ENCODE measurements at regions not wholly inside any gene's neighbourhood (a gene's known extent, or its start where the extent isn't known, plus 50 kb on each side); places are given as distances from the start of the nearest gene placed in this dataset.

DNA sequence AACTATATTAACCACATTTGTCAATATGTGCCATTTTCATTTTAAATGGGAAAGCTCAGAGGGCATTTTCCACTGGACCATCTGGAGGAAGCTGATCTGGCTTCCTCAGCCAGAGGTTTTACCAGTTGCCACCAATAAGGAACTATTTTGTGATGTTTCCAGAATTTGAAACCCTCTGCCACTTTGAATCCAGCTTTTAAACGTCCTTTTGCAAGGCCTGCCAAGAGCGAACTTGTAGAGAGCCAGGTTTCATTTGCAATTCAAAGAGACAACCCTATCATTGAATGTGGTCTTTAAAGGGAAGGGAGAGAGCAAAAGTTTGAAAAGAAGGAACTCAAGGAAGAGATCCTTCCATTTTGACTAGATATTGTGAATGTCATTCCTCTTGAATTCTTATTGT is 123.3 kb upstream of the CHL1 start:
- intact Hi-C loops (cut with DNase I) = no loop called here
- DNase-seq (ENCODE audit: low spot score) = no peak

DNA sequence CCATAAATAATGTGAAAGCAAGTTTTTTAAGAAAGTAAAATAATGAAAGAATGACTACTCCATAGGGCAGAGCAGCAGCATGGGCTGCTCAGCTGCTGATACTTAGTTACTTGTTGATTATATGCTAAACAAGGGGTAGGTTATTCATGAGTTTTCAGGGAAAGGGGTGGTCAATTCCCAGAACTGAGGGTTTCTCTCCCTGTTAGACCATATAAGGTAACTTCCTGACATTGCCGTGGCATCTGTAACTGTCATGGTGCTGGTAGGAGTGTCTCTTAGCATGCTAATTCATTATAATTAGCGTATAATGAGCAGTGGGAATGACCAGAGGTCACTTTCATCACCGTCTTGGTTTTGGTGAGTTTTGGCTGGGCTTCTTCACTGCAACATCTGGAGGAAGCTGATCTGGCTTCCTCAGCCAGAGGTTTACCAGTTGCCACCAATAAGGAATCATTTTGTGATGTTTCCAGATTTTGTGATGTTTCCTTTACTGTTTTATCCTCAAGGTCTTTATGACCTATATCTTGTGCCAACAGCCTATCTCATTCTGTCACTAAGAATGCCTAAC is 121.8 kb upstream of the CHL1 start:
- DNase-seq (ENCODE audit: low spot score) = no peak
- intact Hi-C loops (cut with DNase I) = no loop called here

DNA sequence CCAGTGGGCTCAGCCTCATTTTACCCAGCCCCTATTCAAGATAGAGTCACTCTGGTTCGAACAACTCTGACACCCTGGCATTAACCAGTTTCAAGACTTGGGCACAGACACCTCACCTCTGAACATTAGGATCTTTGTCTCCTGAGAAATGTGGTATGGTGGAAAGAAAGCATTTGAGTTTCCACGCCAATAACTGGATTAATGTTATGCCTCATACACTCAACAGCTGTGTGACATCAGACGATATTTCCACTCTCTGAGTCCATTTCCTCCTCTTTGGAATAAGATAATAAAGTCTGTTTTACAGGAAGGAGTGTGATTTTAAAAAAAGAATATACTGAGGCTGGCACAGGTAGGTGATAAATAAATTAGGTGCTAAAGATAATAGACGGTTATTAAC is 121.3 kb upstream of the CHL1 start:
- intact Hi-C loops (cut with DNase I) = no loop called here

DNA sequence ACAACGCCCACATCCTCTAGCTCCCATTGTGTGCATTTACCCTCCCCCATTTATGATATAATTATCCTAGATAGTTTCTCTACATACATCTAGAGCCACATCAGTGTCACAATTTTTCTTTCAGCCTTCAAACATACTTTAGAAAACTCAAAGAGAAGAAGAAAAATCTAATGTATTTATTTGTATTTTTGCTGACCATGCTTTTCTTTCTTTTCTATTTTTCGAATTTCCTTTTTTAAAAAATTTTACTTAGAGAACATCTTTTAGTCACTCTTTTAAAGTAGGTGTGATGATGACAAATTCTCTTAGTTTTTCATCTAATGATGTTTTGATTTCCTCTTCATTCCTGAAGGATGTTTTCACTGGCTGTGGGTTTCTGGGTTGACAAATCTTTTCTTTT is 117.0 kb upstream of the CHL1 start:
- no peak for DNase-seq (ENCODE audit: low spot score)
- intact Hi-C loops (cut with DNase I) = no loop called here

More for the DNA sequence above, 121.3 kb upstream of the CHL1 start:
- DNase-seq (ENCODE audit: low spot score) = no peak

DNA sequence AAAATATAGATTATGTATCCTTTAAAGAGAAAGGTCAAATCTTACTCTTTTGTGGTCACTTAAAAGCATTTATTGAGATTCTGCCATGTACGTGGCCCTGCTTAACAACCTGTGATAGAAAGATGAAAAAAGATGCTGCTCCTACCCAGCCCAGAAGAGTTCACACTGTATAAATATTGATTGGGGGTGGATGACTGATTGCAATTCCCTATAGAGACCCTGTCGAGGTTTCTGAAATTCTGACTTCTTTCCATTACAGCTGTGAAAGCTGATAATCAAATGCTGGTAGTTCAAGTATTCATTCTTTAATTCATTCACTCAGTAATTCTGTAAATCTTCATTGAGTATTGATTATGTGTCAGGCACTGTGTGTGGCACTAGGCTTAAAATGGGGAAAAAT is 114.1 kb upstream of the CHL1 start:
- intact Hi-C loops (cut with DNase I) = no loop called here
- DNase-seq (ENCODE audit: low spot score) = no peak

DNA sequence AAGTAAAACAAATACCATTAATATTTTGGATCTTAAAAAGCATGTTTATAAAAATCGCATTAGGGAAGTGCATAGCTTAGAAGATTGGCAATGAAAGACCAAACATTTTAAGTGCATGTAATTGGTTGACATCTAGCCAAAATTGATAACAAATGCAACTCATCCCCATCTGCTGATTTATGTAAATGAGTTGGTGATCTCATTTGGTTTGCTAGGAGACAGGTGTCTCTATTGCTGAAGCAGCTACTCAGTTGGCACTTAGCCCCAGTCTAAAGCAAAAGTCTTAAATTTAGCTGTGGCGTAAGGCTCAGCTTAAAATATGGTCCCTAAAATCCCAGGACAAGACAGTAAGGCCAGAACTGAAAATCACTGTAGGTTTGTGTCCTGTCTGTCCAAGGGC is 113.5 kb upstream of the CHL1 start:
- intact Hi-C loops (cut with DNase I) = no loop called here

DNA sequence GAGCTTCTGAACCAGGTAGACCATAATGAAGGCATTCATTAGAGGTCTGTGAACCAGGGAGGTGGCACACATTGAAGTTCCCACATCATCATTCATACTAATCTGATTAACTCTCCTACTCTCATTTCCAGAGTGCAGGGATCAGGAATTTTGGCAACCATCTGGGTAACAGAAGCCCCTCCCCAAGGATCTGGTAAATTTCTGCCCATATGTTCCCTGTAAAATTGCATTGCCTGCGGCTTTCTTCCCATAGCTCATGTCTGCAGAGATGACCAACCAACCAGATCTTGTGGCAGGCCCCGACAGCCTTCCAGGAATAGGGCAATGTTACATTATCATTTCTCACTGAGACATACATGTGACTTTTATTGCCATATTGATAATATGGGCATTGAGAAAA is 111.4 kb upstream of the CHL1 start:
- intact Hi-C loops (cut with DNase I) = loop anchor here in 1 of 2 donors (1.0 kb wide), 1 partner anchor 18 kb away; no protein-coding TSS in a partner anchor
- no peak for DNase-seq (ENCODE audit: low spot score)

More for the DNA sequence above, 113.5 kb upstream of the CHL1 start:
- DNase-seq (ENCODE audit: low spot score) = no peak

DNA sequence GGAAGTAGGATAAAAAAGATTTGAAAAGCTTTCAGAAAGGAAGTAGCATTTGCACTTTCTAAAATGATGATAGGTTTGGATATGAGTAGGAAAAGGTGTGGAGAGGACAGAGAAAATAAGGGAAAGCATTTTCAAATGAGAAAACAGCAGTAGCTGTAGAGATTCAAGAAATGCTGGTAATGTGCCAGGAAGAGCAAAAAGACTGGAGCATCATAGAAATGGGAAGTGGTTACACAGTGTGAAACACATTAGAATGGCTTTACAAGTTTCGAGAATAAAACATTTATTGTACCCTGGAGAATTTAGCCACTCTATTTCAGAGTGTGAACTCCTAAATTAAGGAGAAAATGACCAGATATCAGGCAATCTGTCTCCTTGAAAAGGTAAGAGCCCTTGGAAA is 108.3 kb upstream of the CHL1 start:
- DNase-seq (ENCODE audit: low spot score) = no peak
- intact Hi-C loops (cut with DNase I) = no loop called here

DNA sequence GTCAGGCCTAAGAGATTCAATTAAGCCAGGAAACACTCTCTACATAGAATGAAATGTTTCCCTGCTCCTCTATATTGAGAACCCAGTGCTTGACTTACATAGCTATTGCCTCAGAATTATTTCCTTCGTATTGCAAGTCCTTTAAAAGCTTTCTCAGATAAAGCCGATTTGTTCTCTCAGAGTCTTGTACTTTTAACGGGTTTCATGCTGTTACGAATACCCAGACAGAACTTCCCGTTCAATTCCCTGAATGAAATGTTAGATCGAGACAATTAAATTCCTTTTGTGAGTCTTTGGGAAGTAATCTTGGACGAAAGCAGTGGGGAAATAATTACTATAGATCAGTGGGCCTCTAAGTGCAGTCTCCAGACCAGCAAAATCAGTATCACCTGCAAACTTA is 102.8 kb upstream of the CHL1 start:
- no peak for DNase-seq (ENCODE audit: low spot score)
- intact Hi-C loops (cut with DNase I) = no loop called here

DNA sequence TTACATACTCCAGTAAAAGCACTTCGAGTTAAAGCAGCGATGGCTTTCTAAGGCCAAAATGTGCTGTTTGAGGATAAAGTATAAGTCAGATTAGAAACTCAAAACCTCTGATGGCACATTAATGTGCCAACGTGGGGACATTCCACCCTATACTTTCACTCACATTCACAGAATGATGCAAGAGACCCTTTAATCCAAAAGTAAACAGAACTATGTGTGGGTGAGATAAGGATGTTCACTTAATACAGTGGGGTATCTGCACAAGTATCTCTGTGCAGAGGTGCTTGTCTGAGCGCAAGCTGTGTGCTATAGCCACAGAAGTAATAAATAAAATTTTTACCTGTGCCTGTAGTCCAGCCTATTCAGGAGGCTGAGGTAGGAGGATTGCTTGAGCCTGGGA is 100.3 kb upstream of the CHL1 start:
- intact Hi-C loops (cut with DNase I) = no loop called here
- no peak for DNase-seq (ENCODE audit: low spot score)

DNA sequence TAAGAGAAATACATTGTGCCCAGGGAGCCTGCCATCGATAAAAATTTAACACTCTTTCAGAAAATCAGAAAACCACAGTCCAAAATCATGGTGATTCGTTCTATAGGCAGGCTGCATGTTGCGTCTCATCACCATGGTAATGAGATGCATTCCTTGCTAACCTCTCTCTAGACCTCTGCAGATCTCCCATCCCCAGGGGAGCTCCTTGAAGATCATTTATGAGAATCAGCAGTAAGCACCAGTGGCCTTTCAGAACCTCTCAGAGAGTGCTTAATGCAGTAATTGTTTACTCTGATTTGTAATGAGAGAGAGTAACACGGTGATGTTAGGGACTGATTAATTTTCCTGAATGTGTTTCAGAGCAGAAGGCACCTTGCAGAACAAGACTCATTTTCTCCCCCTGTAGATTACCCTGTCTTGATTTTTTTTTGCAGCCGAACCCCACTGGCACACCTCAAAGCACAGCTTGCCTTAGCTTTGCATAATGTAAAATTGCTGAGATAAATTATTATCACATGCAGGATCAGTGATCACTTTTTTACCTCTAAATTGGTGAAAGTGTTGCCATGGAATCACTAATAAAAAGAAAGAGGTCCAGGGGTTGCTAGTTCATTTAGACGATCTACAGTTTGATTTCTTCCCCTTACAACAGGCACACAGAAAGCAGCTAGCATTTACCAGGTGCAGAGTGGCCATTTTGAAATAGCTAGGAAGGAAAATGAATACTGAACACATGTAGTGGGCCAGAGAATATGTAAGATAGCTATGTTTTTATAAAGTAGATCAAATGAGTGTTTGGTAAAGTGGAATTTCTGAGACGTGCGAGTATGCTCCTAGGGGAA is 98.9 kb upstream of the CHL1 start:
- intact Hi-C loops (cut with DNase I) = no loop called here
- no peak for DNase-seq (ENCODE audit: low spot score)

DNA sequence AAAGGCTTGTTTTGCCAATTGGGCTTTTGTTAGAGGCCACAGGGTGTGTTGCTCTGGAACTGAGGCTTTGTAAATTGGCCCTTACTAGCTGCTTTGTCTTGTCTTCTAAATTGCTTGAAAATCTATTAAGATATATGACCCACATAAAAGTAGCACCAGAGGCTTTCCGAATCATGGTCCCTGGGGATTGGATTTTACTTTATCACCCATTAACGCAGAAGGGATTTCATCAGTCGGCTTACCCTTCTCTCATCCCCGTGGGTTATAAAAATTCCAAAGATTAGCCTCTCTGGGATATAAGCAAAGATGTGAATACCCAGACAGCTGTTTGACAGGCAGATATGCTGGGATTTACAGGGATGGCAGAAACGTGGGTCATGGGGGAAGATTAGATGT is 98.3 kb upstream of the CHL1 start:
- no peak for DNase-seq (ENCODE audit: low spot score)
- intact Hi-C loops (cut with DNase I) = no loop called here

DNA sequence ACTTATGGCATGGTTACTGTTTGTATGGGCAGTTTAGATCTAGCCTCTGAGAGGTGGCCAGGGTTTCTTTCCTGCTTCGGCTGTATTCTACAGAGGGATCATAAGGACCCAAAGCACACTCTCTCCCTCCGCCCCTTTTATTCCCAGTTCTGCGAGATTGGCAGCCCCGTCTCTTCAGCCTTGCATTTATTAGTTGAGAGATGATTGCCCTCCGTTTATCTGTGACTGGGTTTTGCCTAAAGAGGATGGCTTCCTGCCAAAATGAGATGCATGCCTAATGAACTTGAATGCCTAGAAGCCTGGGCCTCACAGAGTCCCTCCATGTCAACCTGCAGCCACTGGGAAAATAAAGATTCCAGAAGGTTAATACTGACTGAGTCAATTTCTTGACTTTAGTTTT is 97.1 kb upstream of the CHL1 start:
- intact Hi-C loops (cut with DNase I) = no loop called here
- DNase-seq (ENCODE audit: low spot score) = no peak

DNA sequence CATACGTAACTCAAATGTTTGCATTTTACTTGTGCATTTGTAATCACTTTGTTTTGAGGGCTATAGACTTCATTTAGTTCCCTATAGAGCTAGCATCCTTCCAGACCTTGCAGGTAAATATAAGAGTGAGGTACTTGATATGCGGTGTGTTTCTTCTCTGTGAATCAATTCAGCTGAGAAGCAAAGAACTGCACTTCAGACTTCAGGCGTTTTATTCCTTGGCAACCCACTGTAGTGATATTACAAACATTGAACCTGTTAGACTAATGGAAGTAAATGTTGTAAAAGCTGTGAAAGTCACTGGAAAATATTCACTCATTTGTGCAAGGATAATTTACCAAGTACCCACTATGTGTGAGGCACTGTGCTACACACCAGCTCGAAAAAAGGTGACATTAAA is 94.1 kb upstream of the CHL1 start:
- intact Hi-C loops (cut with DNase I) = no loop called here

DNA sequence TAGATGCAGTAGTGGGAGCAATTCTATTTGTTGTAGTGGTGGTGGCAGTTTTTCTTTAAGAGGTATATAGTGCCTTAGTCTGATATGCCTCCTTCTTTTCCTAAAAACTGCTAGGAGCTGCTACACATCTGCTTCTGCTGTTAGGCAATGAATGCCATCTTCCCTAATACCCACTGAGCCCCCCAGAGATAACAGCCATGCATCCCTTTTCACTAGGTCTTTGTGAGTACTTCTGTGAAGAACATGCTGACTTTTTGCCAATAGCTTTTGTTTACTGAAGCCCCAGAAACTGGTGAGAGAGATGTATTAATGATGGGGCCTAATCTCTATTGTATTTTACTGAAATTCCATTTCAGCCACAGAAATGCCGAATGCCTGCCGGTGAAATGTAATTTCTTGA is 92.6 kb upstream of the CHL1 start:
- no peak for DNase-seq (ENCODE audit: low spot score)
- intact Hi-C loops (cut with DNase I) = loop anchor here in 1 of 2 donors (1.0 kb wide), 1 partner anchor 19 kb away; no protein-coding TSS in a partner anchor

More for the DNA sequence above, 94.1 kb upstream of the CHL1 start:
- DNase-seq (ENCODE audit: low spot score) = no peak

DNA sequence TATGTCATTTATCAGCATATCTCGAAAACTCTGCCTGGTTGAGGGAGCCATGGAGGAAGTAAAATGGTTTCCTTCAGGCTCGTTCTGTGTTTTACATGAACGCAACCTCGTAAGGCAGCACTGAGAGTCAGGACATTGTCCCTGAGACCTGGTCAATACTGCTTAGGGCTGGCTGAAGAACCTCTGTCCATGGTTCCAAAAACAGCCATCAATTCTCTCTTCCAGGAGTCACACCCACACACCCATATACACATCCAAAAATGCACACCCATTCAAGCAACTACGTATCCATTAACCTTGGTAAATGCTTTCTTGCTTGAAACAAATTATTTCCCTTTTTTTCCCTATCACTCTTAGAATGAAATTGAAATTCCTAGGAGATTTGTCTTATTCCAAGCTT is 91.0 kb upstream of the CHL1 start:
- DNase-seq (ENCODE audit: low spot score) = no peak
- intact Hi-C loops (cut with DNase I) = no loop called here

DNA sequence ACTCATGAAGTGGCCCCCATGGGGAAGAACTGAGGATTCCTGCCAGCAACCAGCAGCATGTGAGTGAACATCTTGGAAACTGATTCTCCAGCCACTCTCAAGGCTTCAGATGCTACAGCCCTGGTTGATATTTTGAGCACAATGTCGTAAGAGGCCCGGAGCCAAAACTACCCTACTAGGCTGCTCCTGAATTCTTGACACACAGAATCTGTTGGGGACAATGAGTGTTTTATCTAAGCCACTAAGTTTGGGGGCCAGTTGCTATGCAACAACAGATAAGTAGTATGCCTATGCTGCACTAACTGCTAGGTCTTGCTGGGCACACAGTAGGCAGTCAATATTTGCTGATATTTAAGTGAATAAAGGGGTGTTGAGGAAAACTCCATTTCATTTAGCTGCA is 89.9 kb upstream of the CHL1 start:
- no peak for DNase-seq (ENCODE audit: low spot score)
- intact Hi-C loops (cut with DNase I) = no loop called here

DNA sequence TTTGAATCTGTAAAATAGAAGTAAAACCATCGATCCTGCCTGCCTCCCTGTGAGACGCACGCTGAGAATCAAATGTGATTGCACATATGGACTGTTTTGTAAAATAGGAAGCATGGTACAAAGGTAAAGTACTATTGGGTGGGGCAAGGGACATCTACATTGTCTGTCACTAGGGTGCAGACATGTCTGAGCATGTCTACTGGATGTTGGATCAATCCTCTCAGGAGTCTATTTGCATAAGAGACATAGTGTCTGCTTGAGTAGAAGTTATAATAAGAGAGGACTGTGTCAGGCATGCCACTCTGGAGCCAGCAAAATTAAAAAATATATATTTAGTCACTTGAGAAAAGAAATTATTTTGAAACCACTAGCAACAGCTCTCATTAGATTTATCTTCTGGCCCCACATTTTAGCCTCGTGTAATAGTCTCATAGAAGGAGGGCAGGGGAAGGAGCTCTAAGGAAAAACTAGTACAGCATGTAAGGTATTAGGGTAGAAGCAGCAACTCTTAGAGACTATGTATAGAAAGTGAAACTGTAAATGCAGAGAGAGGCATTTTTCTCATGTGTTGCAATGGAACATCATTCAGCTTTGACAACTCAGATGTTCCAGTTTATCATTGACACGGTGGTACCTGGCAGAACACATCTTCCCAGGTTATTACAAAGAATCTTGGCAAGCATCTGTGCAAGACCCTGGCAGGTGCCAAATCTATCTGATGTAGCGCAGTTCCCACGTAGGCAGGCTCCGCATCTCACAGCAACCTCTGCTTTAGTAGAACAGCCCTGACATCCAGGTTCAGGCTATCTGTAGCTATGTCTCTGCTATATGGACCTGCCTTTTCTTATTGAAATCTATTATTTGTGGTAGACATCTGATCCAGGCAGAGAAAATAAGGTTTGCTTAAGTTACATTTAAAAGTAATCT is 85.2 kb upstream of the CHL1 start:
- intact Hi-C loops (cut with DNase I) = no loop called here
- DNase-seq (ENCODE audit: low spot score) = no peak

DNA sequence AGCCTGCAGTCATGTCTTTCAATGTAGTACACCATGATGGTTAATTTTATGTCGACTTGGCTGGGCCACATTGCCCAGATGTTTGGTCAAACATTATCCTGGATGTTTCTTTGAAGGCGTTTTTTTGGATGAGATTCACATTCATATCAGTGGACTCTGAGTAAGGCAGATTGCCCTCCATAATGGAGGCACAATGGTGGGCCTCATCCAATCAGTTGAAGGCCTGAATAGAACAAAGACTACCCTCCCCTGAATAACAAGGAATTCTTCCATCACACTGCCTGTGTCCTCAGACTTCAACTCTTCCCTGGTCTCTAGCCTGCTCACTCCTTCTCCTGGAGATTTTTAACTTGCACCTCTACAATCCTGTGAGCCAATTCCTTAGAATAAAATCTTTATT is 83.8 kb upstream of the CHL1 start:
- intact Hi-C loops (cut with DNase I) = no loop called here
- DNase-seq (ENCODE audit: low spot score) = no peak

DNA sequence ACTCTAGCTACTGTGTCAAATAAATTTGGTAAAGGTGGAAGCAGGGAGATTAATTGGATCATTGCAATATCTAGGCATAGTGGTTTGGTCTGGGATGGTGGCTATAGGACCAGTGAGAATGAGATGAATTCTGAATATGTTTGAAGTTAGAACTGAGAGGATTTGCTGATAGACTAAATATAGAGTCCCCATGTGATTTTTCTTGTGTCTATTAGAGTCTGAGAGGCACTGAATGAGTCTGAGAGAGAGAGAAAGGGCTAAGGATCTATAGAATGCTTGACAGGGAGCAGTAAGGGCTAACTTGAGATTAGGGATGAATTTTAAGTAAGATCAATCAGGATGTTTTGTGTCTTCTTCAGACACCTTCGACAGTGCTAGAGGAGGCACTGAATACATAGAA is 77.9 kb upstream of the CHL1 start:
- no peak for DNase-seq (ENCODE audit: low spot score)
- intact Hi-C loops (cut with DNase I) = no loop called here
